ENCODE measurements at regions not wholly inside any gene's neighbourhood (a gene's known extent, or its start where the extent isn't known, plus 50 kb on each side); places are given as distances from the start of the nearest gene placed in this dataset.

DNA sequence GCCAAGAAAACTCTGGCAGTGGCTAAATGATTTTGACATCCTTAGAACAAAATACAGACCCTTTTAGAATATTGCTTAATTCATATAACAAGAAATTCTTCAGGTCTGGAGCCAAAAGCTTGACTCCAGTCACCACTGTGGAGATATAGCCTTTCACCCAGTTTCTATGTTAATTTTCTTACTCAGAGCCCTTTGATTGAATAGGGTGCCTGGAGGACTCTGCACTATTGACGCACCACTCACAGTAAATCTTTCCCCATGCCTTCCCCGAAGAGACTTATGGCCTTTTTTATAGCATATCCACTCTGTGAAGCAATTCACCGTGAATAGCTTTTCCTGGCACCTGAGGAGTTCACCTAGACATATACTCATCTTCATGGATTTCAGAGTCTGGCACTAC is 613.8 kb downstream of the ZWINT start:
- Histone ChIP-seq H4K91ac (replicated peaks; ENCODE audit: insufficient read length, low read length) (no peak overlapping the region), H3K9ac (replicated peaks in 1 of 4; ENCODE audit: extremely low read depth in 1 of 4, low read depth in 3 of 4, low read length in 3 of 4) (no peak overlapping the region), H3K79me2 (ENCODE audit: control insufficient read depth in 1 of 2, insufficient read depth in 2 of 2, low read length in 2 of 2) (no peaks in the 10 kb centered on the region), H3K4me1 (replicated peaks in 1 of 4; ENCODE audit: control insufficient read depth in 3 of 4, insufficient read depth in 4 of 4, low read length in 3 of 4) (no peaks in the 10 kb centered on the region; a peak in 1 of 7 replicates), H3K18ac (ENCODE audit: extremely low read depth, low read length) (no peak overlapping the region), H3K4me3 (ENCODE audit: extremely low read depth in 1 of 4, insufficient read depth in 2 of 4, low read depth in 3 of 4, low read length in 4 of 4) (no peak overlapping the region), H2BK120ac (replicated peaks; ENCODE audit: low read depth, low read length) (no peak overlapping the region), H2AFZ (ENCODE audit: low read length) (0 out of 2 replicates have a peak overlapping the region, but pooled peaks have one; percentile 35), H3K23me2 (ENCODE audit: low read depth, low read length) (no peaks in the 10 kb centered on the region; the same call in 1 of the 2 replicates), H3K56ac (replicated peaks; ENCODE audit: insufficient read length, low read depth, low read length) (no peak overlapping the region), H3K4me2 (ENCODE audit: insufficient read depth in 1 of 2, low read depth in 2 of 2, low read length in 2 of 2) (peak overlapping the region in 1 of 2 experiments; percentile 14; a peak in 2 of 4 replicates), H4K8ac (ENCODE audit: extremely low read depth, insufficient read depth, low read length) (no peak overlapping the region), H3K79me1 (ENCODE audit: low read depth, low read length) (no peaks in the 10 kb centered on the region), H3K27me3 (replicated peaks in 1 of 4; ENCODE audit: control insufficient read depth in 3 of 4, extremely low read depth in 1 of 4, insufficient read depth in 3 of 4, low read length in 3 of 4) (peaks cover 0 to 2% (median 0%) of the 10 kb centered on the region in 4 experiments; a peak in 1 of 7 replicates), H3K4ac (replicated peaks; ENCODE audit: insufficient read length, low read depth, low read length) (no peak overlapping the region), H4K5ac (ENCODE audit: insufficient read length, low read depth, low read length) (no peak overlapping the region), H3K9me3 (ENCODE audit: insufficient read depth in 2 of 2, low read depth in 1 of 2, low read length in 1 of 2) (no peaks in the 10 kb centered on the region), H2AK5ac (ENCODE audit: low read depth, low read length) (no peak overlapping the region), H2BK20ac (ENCODE audit: low read length) (no peak overlapping the region), H2BK12ac (ENCODE audit: low read depth, low read length) (no peak overlapping the region), H3K14ac (ENCODE audit: insufficient read length) (no peak overlapping the region), H2BK15ac (ENCODE audit: low read length) (no peak overlapping the region), H3K36me3 (ENCODE audit: control insufficient read depth in 2 of 4, insufficient read depth in 4 of 4, low read length in 3 of 4) (no peaks in the 10 kb centered on the region), H4K20me1 (replicated peaks in 1 of 2; ENCODE audit: control insufficient read depth in 1 of 2, insufficient read depth in 2 of 2, low read length in 2 of 2) (no peaks in the 10 kb centered on the region), H2BK5ac (ENCODE audit: low read depth, low read length) (no peak overlapping the region), H3K23ac (ENCODE audit: insufficient read length) (no peak overlapping the region), H3K27ac (ENCODE audit: low read depth, low read length) (no peak overlapping the region)
- DNase-seq (ENCODE audit: low read depth in 1 of 2, low spot score in 2 of 2): no peak
- WGBS, 2 experiments (ENCODE audit: extremely low coverage in 1 of 2, insufficient coverage in 1 of 2, insufficient read length in 1 of 2, insufficient replicate concordance in 2 of 2, low coverage in 1 of 2, low lambda C conversion rate in 2 of 2, missing lambda C conversion rate in 1 of 2): 80% methylated on average over 3 of the region's 3 CpGs; no CpG with 5 or more reads in 1 of the 2 experiments
- ChIA-PET CTCF (ENCODE audit: partially characterized antibody) (interaction anchor here (0.6 to 0.8 kb wide), 2 partner anchors 12 to 135 kb away, joined by 3 to 4 read pairs; no protein-coding TSS in a partner anchor), POLR2A (ENCODE audit: partially characterized antibody) (no interaction called here)
- FAIRE-seq: peak; percentile 13

All from H1 (cell line).